ENCODE measurements at regions not wholly inside any gene's neighbourhood (a gene's known extent, or its start where the extent isn't known, plus 50 kb on each side); places are given as distances from the start of the nearest gene placed in this dataset.
A peak's percentile ranks its signal among the peaks of the same experiment; 100 is the strongest.
"Not testable (repeated sequence)": the region's sequence is repeated elsewhere in the genome, so short reads cannot be mapped to it uniquely, and the experiment has no call there.

DNA sequence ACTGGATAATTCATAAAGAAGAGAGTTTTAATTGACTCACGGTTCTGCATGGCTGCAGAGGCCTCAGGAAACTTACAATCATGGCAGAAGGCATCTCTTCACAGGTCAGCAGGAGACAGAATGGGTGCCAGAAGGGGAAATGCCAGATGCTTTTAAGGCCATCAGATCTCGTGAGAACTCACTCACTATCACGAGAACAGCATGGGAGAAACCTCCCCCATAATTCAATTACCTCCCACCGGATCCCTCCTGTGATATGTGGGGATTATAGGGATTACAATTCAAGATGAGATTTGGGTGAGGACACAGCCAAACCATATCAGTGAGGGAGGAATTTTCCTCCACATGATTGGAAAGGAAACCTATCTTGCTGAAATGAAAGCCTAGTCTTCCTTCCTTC, 108.1 kb upstream of the TMEM132E start:
- not testable (repeated sequence) for DNase-seq

DNA sequence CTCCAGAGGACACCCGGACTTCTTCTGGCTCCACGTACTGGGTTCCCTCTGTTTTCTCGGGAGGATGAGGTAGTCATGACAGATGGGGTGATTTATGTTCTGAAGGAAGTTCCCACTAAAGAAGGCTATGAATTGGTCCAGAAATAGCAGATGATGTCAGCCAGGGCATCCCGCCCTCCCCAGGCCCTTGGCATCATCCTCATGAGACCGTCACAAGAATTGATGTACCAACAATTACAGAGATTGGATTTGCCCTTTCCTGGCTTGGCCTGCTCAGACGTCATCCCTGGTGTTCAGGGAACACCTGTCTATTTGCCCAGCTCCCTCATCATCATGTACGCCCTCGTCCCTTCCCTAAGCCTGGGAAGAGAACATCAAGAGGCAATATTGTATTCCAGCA, 102.8 kb upstream of the CCL1 start:
- no peak for DNase-seq

- DNase-seq: no peak
Observed at GRCh38 chr17:34464812-34465211, 101.8 kb upstream of the CCL1 start.

- DNase-seq: no peak
Observed at GRCh38 chr17:34458266-34458665, 95.2 kb upstream of the CCL1 start.

- DNase-seq: no peak
Observed at GRCh38 chr17:34456121-34456520, 93.1 kb upstream of the CCL1 start.

DNA sequence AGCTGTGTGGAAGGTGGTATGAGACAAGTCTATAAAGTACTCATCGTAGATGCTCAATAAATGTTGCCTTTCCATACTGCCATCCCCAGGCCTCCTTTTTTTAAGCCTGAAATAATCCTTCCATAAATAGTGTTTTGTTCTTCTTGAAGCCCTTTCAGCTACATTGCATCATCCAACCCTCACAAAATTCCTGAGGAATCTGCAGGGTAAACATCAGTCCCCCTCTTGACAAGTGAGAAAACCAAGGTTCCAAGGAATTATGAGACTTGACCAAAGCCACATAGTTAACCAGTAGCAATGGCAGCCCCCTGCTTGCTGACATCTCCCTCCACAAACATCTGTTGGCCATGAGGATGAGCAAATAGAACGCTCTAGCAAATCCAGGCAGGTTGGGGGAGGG, 89.7 kb upstream of the CCL1 start:
- no peak for DNase-seq

- DNase-seq: no peak
Observed at GRCh38 chr17:34451313-34451712, 88.3 kb upstream of the CCL1 start.

DNA sequence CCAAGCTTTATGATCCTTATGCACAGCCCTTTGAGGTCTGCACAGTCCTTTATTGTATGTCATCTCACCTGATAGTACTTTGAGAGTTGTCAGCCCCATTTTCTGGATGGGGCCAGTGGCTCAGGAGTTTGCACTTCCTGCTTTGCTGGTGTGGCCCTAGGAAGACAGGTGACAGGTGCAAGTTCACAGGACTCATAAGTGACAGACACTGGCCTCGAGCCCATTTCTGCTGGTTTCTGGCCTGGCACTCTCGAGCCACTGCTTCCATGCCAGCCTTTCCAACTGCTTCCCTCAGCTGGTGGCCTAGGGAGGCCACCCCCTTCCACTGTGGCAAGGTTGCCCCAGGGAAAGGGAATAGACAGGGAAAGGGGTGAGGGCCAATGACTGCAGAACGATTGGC, 84.4 kb upstream of the CCL1 start:
- DNase-seq: no peak

DNA sequence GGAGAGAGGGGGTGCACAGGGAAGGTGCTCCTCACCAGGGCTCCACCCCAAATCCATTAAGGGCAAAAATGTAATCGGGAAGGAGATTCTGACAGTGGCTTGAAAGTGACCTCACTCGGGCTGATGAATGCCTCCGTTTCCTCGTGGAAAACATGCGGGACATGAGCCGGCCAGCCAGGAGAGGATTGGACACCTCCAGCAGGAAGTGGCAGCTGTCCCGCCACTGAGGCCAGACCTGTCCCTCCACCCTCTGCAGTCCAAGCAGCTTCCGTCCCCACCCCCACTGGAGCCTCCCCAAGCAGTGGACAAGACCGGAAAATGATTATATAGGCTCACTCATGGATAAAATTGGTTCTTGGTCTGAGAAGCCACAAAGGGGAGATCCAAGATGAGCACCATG, 82.1 kb upstream of the CCL1 start:
- no peak for DNase-seq

- no peak for DNase-seq
Observed at GRCh38 chr17:34443619-34444469, 80.8 kb upstream of the CCL1 start.

DNA sequence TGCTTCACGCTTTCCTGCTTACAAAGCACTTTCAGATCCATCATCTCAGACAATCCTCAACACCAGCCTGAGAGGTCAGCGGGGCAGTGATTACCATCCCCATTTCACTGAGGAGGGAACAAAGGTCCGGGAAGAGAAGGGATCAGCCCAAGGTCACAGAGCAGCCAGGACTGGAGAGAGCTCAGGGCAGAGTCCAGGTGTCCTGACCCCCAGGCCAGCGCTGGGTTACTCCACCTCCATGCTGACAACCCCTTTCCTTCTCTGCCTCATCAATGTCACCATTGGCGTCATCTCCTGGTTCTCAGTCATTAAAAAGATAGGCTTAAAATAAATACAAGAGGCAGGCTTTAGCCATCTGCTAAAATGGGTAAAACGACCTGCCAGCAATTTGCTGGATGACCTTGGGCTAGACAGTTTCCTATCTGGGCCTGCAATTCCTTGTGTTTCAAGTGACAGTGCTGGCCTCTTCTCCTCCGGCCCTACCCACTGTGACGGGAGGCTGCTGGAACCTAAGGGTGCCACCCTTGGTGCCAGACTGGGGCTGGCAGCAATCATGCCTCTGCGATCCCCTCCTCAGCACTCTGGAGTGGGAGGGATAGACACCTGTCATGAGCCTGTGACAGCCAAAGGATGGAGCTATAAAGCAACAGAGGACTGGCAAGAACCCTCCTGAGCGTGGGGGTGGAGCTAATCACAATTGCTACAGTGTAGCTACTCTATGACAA, 79.5 kb upstream of the CCL1 start:
- DNase-seq: no peak

DNA sequence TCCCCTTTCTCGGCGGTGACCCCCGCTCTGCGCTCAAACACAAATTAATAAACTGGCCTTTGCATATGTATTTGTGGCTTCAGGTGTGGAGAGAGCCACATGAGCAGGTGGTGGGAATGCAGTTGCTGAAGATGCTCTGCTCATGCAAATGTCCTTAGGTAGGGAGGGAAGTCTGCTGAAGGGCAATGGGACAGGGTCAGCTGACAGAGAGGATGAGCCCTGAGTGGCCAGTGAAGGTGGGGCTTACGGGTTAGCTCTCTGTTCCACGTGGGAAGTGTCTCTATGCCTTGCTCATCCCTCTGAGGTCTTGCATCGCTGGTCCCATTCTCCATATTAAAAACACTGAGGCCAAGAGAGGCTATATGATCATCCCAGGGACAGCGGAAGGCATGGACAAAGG, 74.2 kb upstream of the CCL1 start:
- DNase-seq: no peak

GRCh38 chr17:34436607-34437006, 73.6 kb upstream of the CCL1 start:
- DNase-seq: no peak

DNA sequence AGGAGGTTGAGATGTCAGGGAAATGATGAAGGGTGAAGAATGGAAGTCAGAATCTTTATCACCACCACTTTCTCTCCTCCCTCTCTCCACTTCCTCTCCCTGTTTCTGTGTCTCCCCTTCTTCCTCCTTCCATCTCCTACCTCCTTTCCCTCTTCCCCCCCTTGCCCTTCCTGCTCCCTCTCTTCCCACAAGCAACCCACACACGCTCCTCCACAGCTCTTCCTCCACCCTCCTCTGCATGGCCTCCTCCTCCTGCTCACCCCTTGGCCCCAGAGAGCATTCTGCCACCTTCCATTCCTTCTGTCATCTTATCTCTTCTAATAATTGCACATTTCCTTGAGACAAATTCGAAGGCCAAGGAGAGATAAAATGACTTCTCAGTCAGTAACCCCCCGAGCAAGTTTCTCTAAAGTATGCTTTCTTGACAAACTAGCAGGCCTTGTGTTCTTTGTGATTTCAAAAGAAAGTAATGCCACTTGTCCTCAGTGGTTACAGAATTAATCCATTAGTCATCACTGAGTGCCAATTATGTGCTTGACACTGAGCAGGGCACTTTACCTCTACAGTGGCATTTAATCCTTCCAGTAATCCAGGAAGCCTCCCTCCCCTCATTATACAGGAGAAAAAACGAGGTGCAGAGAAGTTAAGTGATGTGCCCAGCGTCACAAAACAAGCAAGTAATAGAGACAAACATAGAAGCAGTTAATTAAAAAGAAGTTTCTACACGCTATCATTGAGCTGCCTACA, 72.3 kb upstream of the CCL1 start:
- no peak for DNase-seq

DNA sequence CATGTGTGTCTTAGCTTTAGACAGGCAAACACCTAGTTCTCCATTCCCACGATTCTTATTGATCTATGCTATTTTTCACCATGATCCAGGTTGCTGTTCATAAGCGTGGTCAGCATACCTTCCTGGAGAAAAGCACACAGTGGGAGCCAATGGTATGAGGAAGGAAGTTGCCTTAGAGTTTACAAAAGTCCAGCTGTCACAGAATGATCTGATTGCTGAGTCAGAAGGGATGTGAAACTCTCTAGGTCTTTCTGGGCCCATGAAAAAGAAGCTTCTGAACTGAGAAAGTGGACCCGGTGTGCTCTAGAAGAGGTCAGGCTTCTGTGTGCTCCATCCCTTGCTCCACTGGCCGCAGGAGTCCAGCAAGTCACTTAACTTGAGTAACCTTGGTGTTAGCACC, 71.0 kb upstream of the CCL1 start:
- DNase-seq: no peak

DNA sequence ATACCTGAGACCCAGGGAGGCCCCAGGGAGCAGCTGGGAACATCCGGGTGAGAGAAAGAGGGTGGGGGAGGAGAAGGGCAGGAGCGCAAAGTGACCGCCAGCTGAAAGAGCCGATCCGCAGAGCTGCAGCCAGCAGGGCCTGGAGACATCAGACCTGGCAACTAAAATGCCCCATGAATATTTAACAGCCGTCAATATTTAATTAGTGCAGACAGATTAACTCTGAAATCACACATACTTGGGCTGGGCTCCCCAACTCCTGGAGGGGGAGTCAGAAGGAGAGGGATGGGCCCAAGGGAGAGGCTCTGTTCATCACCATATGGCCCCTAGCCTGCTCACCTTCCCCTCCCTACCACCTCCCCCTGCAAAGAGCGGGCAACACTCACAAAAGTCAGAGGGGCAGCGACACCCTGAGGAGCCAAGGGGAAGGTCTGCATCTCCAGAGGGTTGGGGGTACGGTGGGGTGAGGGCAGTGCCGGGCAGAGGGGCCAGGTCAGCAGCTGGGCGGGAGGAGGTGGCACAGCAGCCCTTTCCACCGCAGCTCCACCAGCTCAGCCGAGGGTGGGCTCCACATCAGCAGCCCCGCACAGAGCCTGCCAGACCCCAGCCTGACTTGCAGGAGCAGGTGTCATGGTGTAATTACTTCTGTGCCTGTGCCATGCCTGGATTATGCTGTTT, 61.9 kb upstream of the CCL1 start:
- no peak for DNase-seq

DNA sequence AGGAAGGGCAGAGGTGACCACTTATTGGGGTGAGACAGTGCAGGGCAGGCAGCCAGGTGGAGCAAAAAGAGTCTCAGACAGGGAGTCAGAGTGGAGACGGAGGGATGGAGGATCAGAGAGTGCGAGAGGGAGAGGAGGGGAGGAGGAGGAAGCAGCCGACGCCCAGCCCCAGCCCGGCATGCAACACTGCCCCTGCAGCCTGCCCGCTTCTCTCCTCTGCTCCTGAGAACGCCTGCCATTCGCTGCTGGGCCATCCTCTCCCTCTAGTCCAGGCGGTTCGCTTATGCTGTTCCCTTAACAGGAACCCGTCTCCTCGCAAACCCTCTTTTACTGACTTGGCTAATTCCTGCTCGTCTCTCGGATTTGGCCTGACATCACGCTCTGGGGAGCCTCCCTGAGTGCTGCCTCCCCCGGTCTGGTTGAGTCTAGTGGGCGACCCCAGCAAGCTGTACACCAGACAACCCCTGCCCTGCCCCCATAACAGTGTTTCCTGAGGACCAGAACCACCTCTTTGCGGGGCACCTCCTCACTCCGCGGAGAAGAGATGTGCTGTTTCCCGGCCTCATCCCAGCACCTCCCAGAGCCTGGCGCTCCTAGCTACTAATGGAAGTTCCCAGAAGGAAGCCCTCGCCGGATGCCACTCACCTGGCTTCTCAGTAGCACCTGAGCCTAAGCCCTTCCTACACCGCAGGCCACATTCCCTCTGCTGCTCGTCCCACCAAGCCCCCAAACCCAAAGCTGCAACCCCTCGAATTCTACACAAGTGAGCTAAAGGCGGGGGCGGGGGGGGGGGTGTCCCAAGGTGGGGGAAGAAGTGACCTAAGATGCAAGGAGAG, 61.2 kb upstream of the CCL1 start:
- no peak for DNase-seq

DNA sequence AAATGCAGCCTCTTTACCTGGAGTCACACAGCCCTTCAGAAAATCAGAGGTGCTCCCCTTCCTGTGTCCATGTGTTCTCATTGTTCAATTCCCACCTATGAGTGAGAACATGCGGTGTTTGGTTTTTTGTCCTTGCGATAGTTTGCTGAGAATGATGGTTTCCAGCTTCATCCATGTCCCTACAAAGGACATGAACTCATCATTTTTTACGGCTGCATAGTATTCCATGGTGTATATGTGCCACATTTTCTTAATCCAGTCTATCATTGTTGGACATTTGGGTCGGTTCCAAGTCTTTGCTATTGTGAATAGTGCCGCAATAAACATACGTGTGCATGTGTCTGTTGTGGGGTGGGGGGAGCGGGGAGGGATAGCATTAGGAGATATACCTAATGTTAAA, 60.3 kb upstream of the CCL1 start:
- not testable (repeated sequence) for DNase-seq

- no peak for DNase-seq
Observed at GRCh38 chr17:34420900-34421299, 57.9 kb upstream of the CCL1 start.

DNA sequence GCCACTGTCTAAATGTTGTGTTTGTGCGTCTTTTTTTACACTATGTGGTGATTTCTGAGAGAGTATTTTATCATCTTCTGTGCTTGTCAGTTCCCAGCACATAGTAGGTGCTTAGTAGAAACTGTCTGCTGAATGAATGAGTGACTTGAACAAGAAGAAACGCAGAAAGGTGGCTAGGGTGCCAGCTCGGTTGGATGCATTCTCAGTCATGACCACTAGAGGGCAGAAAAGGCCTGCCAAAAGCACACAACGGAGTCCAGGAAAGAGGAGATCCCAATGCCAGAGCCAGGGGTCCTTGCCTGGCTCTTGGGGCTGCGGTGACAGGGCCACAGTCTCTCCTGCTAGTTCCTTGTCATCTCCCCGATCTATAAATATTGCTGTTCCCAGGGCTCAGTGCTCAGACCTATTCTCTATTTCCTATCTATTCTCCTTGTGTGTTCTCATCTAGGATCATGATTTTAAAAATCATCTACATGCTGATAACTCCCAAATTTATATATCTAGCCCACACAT, 57.3 kb upstream of the CCL1 start:
- peak; percentile 41 to 49 for DNase-seq

DNA sequence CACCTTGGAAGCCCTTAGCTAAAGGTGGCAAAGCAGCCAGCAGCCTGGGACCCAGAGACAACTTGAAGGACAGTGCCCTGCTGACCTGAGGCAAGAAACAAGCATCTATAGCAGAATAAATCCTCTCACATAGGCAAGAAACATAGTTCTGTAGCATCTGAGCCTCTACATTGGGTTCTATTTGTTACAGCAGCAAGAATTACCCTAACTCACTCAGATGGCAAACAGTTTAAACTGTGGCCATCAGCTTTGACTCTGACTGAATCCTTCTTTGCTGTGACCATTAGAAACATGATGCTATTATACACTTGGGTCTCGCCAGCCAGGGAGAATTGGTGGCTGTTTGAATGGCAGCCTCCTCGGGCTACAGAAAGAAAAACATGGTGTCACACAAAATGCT, 53.1 kb upstream of the CCL1 start:
- DNase-seq: no peak

DNA sequence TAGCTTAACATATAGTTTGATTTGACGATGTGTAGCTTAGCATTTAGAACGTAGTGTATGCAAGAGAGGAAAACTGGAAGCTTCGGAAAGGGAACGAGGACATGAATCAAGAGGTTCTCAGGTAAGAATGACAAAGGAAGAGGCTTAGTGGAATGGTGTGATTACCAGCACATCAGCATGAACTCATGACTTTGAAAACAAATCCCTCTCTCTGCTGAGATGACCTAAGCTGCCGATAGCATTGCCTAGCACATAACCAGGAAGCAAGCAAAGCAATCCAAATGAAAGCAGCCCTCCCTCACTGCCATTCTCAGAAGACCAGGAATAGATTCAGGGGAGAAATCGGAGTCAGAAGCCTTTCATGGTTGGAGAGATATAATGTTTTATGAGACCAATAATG, 51.3 kb upstream of the CCL1 start:
- DNase-seq: no peak
